ENCODE measurements at regions not wholly inside any gene's neighbourhood (a gene's known extent, or its start where the extent isn't known, plus 50 kb on each side); places are given as distances from the start of the nearest gene placed in this dataset.

- DNase-seq, result no peak
These were observed 233.7 kb downstream of the IBTK start for GRCh38 chr6:82013561-82014530.

GRCh38 chr6:82006027-82006738 lies 241.4 kb downstream of the IBTK start:
- peak in 1 of 2 experiments; percentile 62 for DNase-seq

DNA sequence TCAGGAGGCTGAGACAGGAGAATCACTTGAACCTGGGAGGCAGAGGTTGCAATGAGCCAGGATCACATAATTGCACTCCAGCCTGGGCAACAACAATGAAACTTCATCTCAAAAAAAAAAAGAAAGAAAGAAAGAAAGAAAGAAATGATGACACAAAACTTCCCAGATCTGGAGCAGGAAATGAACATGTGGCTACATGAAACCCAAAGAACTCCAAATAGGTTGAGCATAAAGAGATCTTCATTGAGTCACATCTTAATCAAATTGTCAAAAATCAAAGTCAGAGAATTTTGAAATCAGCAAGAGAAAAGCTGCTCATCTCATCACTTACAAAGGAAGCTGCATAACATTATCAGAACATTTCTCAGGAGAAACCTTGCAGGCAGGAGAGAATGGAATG lies 247.0 kb downstream of the IBTK start:
- no peak for DNase-seq

DNA sequence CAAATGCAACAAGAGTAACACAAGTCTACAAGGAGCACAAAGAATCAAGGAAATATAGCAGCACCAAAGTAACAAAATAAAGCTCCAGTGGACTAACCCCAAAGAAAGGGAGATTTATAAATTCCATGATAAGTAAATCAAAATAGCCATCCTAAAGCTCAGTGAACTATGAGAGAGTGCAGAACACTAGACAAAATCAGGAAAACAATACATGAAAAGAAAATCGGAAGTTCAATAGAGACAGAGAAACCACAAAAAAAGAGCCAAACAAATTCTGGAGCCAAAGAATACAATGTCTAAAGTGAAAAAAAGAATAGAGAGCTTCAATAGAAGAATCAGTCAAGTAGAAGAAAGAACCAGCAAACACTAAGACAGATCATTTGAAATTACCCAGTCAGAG lies 247.3 kb upstream of the TENT5A start:
- no peak for DNase-seq

GRCh38 chr6:81999270-81999669 lies 246.8 kb upstream of the TENT5A start:
- no peak for DNase-seq

- DNase-seq, result no peak
These were observed 246.0 kb upstream of the TENT5A start for GRCh38 chr6:81998432-81998831.

- no peak for DNase-seq
These were observed 244.8 kb upstream of the TENT5A start for GRCh38 chr6:81997090-81997926.

- DNase-seq, result no peak
These were observed 243.9 kb upstream of the TENT5A start for GRCh38 chr6:81996414-81996813.

DNA sequence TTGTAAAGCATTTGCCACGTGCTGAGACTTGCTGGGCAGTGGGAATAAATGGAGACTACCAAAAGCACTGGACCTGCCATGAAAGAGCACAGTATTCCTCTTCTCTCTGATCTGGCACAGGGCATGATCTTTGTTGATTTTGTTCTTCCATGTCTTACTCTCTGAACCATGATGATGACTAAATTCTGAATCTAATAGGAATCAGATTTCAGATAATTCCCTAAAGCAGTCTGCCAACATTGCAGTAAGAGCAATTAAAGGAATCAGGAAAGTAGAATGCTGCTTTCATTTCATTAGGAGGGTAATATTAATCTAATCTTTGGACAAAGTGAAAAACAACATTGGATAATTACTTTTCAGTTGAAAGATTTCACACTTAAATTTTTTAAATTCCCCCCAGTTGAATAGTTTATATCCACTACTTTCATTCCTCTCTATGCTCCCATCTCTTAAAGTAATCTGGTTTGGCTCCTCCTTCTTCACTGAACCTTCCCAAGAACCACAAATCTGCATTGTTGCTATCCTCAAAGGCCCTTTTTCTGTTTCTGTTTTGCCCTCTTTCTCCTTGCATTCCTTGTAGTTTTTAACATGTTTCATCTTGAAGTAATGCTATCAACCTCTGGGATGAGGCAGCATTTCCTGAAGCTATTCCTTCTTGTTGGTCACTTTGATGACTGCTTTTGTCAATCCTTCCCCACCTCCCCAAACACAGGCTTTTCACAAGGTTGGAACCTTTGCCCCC lies 243.2 kb upstream of the TENT5A start:
- no peak for DNase-seq

GRCh38 chr6:81988871-81989270 lies 236.4 kb upstream of the TENT5A start:
- no peak for DNase-seq

DNA sequence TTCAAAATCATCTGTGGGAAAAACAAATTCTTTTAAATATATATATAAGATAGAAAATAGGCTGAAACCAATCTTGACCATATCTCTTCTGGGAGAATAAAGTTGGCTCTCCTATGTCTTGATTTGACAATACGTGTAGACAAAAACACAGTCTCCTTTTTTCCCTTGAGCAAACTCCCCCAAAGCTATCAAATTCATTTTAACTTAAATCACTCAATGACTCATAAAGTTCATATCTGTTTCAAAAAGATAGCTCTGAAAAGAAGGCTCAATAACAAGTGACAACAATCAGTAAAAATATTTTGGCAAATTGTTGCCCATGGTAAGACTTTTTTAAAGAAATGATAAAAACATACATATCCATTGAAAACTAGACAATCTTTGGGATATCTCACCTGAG lies 236.0 kb upstream of the TENT5A start:
- DNase-seq, result no peak

DNA sequence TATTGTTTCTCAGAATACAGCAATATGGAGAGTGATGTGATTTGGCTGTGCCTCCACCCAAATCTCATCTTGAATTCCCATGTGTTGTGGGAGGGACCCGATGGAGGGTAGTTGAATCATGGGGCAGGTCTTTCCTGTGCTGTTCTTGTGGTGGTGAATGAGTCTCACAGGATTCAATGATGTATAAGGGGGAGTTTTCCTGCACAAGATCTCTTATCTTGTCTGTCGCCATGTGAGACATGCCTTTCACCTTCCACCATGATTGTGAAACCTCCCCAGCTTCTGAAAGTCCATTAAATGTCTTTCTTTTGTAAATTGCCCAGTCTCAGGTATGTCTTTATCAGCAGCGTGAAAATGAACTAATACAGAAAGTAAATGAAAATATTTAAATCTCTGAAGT lies 234.8 kb upstream of the TENT5A start:
- DNase-seq, result no peak

- no peak for DNase-seq
These were observed 232.7 kb upstream of the TENT5A start for GRCh38 chr6:81985191-81985590.

DNA sequence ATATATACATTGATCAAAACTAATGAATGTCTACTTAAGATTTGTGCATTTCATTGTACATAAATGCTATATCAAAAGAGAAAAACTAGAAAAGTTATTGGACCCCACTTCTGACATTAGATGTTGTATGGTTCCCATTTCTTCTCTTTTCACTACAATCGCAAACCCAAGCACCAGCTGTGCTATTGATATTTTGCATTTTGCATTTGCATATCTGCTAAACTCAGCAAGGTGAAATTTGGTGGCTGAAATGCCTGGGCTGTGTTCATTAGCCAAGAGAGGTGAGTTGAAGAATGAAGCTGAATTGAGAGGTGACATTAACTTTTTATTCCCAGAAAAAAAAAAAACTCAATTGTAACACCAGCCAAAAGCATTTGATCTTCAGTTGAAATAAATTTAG lies 232.1 kb upstream of the TENT5A start:
- peak; percentile 80 to 86 for DNase-seq

- no peak for DNase-seq
These were observed 229.3 kb upstream of the TENT5A start for GRCh38 chr6:81981812-81982211.

- DNase-seq, result no peak
These were observed 227.3 kb upstream of the TENT5A start for GRCh38 chr6:81979767-81980166.

DNA sequence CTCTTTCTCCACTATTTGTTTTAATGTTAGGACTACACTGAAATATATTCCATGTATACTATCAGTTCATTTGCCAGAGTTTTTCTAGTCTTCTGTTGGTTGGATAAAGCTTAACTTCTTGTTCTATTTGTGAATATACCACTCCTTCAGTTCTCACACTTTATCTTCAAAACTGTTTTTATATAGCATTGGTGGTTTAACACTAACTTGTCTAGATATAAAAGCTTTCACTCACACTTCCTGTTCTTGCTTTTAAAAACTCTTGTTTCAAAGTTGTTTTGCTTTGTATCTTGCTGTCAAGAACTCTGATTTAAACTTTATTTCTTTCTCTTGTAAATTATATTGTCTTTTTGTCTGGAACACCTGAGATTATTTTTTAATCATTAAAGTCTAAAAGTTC lies 226.8 kb upstream of the TENT5A start:
- no peak for DNase-seq

DNA sequence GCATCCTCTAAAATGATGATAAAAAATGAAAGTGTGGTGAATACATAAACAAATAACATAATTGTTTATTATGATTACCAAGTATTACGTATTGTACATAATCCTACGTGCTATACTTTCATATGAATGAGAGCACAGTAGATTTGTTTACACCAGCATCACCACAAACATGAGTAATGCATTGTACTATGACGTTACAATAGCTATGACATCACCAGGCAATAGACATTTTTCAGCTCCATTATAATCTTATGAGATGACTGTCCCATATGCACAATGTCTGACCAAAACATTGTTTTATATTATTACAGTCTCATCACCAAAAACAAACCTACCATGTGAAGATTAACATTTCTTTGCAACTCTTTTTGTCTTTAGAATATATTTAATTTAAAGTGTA lies 225.7 kb upstream of the TENT5A start:
- DNase-seq, result no peak

DNA sequence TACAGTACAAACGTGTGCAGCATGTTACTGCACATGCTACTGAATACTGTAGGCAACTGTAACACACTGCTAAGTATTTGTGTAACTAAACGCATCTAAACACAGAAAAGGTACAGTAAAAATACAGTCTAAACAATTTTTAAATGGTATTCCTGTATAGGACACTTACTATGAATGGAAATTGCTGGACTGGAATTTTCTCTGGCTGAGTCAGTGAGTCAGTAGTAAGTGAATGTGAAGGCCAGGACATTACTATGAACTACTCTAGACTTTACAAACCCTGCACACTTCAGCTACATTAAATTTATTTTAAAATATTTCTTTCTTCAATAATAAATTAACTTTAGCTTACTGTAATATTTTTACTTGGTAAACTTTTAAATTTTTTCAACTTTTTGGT lies 225.0 kb upstream of the TENT5A start:
- no peak for DNase-seq

DNA sequence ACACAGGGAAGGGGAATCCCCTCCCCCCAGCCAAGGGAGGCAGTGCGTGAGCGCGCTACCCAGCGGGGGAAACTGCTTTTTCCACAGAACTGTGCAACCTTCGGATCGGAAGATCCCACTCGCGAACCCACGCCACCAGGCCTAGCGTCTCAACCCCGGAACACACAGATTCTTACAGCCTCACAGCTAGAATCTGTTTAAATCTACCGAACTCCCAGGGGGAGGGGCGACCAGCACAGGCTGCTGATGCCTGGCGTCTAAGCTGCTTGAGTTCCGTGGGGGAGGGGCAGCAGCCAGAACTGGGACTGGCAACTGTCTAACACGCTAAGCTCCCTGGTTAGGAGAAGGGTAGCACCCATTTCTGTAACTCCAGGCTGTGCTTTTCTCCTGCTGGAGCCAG lies 217.3 kb upstream of the TENT5A start:
- no peak for DNase-seq

DNA sequence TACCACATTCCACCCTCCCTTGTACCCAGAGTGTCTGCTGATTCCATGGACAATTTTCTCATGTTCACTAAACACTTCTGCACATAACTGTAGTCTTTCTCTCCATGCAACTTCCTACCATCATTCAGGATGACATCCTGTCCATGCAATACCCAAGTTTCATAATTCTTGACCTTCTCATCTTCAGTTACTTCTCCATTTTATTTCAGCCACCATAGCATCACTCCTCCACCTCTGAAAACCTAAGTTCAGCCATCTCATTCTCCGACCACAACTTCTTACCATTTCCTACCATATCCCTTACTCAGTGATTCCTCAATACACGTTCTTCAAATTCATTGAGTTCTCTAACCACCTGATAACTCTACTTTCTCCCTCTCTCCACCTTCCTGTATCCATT lies 216.5 kb upstream of the TENT5A start:
- no peak for DNase-seq

DNA sequence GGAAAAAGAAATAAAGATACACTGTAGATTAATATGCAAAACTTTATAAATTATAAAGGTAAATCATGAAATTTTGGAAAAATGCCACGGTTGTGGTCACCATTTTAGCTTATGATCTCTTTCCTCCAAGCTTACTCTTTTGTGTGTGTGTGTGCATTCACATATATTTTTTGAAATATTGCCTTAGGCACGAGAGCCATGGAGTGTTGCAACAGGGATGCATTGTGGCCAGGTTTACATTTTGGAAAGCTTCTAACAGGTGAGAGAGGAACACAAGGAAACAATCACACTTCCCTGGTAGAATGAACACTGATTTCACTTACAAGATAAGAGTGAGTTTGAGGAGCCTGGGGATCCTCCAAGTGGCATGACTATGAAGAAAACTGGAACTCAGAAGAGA lies 214.5 kb upstream of the TENT5A start:
- no peak for DNase-seq

GRCh38 chr6:81962198-81962597 lies 209.7 kb upstream of the TENT5A start:
- DNase-seq, result no peak

All from NCI-H526 (cell line).